ENCODE measurements at regions not wholly inside any gene's neighbourhood (a gene's known extent, or its start where the extent isn't known, plus 50 kb on each side); places are given as distances from the start of the nearest gene placed in this dataset.

GRCh38 chr16:6286176-6286575 lies 1046.5 kb upstream of the RBFOX1 start:
- DNase-seq (ENCODE audit: low read depth, low spot score), result no peak

DNA sequence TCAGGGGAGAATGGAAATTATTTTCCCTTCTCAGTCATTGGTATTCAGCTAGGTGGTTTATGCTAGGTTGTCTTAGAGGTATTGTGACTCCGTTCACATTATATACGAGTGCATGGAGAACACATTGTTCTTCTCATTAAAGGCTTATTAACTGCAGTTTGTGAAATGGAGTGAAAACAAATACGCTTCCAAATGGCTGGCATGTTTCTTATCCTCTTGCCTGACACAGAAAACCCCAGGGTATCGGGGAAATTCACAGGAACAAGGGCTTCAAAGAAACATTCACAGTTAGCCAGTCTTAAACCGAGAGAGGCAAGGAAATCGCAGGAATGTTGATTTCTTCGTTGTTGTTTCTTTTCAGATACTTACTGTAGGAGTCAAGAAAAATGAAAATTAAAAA lies 1047.9 kb upstream of the RBFOX1 start:
- no peak for DNase-seq (ENCODE audit: low read depth, low spot score)

DNA sequence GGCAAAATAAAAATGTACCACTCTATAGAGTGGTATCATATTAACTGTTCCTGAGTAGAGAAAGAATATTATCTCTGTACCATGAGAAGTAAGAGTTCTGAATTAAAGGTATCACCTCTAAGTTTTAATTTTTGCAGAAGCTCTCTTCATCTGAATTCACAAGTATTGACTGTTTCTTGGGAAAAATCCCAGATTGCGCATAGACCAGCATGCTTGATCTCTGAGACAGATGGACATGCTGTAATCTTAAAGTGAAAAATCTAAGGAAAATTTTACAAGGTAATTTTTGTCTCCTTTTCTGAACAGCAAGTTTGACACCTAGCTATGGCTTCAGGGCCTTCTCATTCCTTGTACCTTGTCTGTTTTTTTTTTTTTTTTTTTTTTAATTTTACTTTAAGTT lies 1050.7 kb upstream of the RBFOX1 start:
- DNase-seq (ENCODE audit: low read depth, low spot score), result no peak

GRCh38 chr16:6281274-6281673 lies 1051.4 kb upstream of the RBFOX1 start:
- no peak for DNase-seq (ENCODE audit: low read depth, low spot score)

DNA sequence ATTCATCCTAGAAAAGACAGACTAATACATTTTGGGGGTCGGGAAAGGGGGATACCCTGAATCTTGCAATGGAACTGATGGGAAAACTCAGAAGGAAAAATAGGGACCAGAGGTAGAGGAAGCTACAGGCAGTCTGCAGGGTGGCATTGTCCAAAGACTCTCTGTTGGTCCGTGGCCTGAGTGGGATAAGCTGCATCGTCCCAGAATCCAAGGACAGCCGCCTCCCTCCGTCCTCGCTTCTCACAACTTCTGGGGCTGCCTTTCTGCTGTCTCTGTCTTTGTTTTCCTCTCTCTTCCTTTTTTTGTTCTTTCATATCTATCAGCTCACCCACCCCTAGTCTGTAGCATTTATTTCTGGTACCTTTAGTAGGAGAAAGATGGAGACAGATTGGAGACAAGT lies 1052.6 kb upstream of the RBFOX1 start:
- DNase-seq (ENCODE audit: low read depth, low spot score), result no peak

DNA sequence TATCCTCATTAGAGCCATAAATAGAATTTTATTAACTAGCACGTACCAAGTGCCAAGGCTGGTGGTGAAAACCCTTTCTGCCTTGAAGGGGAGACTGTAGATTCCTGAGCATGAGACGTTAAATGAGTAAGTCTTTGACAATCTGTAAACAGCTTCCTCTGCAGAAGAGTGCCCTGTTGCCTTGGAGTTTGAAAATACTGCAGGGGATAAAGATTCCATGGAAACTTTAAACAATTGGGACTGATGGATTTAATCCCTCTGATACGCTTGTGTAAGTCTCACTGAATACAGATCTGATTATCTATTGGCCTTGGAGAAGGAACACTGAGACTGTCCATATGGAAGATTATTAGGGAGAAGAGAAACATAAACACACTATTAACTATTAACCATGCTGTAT lies 1053.4 kb upstream of the RBFOX1 start:
- no peak for DNase-seq (ENCODE audit: low read depth, low spot score)

GRCh38 chr16:6274351-6274750 lies 1058.3 kb upstream of the RBFOX1 start:
- DNase-seq (ENCODE audit: low read depth, low spot score), result no peak

GRCh38 chr16:6267682-6268081 lies 1065.0 kb upstream of the RBFOX1 start:
- no peak for DNase-seq (ENCODE audit: low read depth, low spot score)

GRCh38 chr16:6266703-6267102 lies 1065.9 kb upstream of the RBFOX1 start:
- no peak for DNase-seq (ENCODE audit: low read depth, low spot score)

DNA sequence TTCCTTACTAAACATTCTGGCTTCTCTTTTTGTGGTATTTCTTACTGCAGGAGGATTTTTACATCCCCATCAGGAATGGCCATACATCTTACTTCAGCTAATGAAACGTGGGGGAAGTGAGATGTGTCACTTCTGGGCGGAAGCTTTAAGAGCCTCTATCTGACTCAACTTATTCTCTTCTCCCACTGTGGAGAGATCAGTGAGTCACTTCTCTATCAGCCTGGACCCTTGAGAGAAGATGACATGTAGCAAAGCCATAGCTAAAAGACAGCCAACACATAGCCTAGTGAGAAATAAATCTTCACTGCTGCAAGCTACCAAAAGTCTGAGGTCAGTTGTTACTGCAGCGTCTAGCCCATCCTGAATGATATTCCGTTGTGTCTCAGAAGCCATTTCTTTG lies 1066.7 kb upstream of the RBFOX1 start:
- no peak for DNase-seq (ENCODE audit: low read depth, low spot score)

GRCh38 chr16:6258056-6258455 lies 1074.6 kb upstream of the RBFOX1 start:
- no peak for DNase-seq (ENCODE audit: low read depth, low spot score)

DNA sequence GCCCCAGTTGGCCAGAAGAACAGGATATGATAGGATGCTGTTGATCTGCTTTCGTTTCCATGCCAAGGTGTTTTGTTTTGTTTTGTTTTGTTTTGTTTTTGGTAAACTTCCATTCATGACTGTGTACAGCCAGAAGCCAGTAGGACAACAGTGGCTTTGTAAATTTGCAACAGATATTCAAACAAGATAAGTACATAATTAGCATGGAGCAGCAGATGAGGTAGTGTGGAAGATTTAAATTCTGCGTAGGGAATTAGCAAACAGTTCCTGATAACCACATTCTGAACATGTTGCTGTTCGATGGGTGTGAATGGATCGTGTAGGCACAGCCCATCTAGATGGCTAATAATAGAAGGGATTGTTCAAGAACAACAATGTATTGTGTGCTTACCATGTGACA lies 1080.1 kb upstream of the RBFOX1 start:
- no peak for DNase-seq (ENCODE audit: low read depth, low spot score)

DNA sequence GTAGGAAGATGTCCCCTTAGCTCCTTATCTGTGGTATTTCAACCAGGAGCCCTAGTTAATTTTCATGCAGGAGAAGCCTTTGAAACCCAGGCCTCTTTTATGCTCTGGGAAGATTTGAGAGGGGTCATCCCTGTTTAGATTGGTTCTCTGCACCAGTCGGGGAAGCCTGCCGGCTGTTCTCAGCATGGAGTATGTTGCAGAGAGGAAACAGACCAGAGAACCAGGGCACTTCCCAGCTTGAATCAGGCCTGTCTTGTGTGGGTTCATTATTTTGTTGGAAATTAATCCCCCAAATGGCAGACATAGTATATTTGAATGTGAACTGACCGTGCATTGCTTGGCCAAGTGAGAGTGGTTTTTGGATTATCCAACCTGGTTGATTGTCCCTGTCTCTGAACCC lies 1082.1 kb upstream of the RBFOX1 start:
- DNase-seq (ENCODE audit: low read depth, low spot score), result no peak

DNA sequence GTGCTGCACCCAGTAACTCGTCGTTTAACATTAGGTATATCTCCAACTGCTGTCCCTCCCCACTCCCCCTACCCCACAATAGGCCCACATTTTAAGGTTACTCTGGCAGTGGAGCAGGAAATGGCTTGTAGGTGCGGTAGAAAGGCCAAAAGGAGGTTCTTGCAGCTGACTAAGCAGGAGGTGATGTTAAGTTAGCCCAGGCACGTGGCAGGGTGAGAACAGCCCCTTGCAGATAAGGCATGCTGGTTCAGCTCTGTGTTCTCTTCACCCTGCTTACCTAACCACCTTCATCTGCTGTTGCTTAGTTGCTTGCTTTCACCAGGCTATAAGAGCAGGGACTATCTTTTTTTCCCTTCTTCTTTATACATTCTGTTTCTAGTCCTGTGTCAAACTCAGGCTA lies 1082.8 kb upstream of the RBFOX1 start:
- DNase-seq (ENCODE audit: low read depth, low spot score), result no peak

DNA sequence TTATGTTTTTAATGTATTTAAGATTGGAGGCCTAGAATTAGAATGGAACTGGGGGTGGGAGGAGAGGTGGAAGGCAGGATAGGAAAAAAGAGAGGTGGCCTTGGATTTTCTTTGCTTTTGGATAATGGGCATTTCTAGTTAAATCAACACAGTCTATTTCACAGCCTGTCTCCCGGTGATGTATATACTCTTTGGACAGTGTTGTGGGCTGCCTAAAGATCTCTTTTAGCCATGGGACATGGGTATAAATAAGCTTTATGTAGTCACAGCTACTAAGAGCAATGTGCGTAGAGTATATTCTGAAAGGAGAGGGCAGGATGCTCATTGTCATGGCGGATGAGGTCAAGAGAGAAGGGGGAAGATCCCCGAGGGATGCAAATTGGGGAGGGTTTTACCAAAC lies 1084.4 kb upstream of the RBFOX1 start:
- DNase-seq (ENCODE audit: low read depth, low spot score), result no peak

DNA sequence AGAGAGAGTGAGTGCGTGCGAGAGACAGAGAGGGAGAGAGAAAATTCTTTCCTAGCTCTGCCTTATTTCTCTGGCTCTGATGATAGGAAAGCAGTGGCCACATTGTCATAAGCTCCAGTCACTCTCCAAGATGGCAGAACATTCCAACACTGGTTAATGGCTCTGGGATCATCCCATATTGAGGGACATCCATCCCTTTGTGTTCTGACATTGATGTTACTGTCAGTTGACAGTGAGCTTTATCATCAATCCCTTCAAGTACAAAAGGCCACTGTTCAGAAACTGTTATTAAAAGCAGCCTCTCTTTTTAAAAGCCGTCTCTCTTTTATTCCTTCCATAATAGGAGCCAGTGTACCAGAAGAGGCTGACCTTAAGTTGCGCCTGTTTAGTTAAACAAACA lies 1084.9 kb upstream of the RBFOX1 start:
- no peak for DNase-seq (ENCODE audit: low read depth, low spot score)

- DNase-seq (ENCODE audit: low read depth, low spot score), result no peak
Observed at GRCh38 chr16:6247150-6247549, 1085.5 kb upstream of the RBFOX1 start.

DNA sequence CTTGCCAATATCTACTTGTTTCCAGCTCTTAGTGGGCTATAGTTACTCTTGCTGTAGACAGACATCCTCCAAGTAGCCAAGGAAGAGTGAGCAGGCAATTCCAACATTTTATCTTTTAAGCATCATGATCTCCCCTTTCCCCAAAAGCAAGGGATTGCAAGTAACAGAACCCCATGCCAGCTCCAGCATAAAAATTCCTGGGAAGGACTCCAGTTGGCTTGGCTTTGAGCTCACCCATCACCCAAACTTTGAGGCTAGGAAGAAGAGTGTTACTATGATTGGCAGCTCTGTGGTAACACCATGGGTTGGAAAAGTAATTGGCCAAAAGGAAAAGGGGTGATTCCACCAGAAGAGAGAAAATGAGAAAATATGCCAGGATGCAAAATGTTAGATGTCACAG lies 1086.4 kb upstream of the RBFOX1 start:
- no peak for DNase-seq (ENCODE audit: low read depth, low spot score)

- no peak for DNase-seq (ENCODE audit: low read depth, low spot score)
Observed at GRCh38 chr16:6232056-6232455, 1100.6 kb upstream of the RBFOX1 start.

GRCh38 chr16:6231398-6231797 lies 1101.2 kb upstream of the RBFOX1 start:
- DNase-seq (ENCODE audit: low read depth, low spot score), result no peak

GRCh38 chr16:6229186-6229585 lies 1103.5 kb upstream of the RBFOX1 start:
- no peak for DNase-seq (ENCODE audit: low read depth, low spot score)

- DNase-seq (ENCODE audit: low read depth, low spot score), result no peak
Observed at GRCh38 chr16:6218855-6219254, 1113.8 kb upstream of the RBFOX1 start.

DNA sequence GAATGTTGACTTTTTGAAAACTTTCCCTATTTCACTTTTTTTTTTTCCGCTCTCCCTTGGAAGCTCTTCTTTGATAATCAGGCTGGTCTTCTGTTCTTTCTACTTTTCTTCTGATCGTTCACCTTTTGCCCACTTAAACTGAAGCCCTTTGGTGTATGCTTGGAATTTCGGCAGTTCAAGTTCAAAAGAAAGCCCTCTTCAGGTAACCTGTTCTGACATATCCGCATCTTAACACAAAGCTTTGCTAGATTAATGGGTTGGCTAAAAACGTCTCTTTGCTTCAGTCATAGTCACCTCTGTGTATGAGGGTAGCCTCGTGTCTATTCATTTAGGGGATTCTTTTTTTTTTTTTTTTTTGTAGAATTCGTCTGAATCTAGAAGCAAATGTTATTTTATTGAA lies 1115.8 kb upstream of the RBFOX1 start:
- no peak for DNase-seq (ENCODE audit: low read depth, low spot score)

GRCh38 chr16:6211644-6212043 lies 1114.0 kb upstream of the EEF2KMT start:
- no peak for DNase-seq (ENCODE audit: low read depth, low spot score)

Data from smooth muscle cell of the brain vasculature (primary cell).